HUDEP-2 (cell line): ENCODE measurements at regions not wholly inside any gene's neighbourhood (a gene's known extent, or its start where the extent isn't known, plus 50 kb on each side); places are given as distances from the start of the nearest gene placed in this dataset.
A peak's percentile ranks its signal among the peaks of the same experiment; 100 is the strongest.
"Not testable (repeated sequence)": the region's sequence is repeated elsewhere in the genome, so short reads cannot be mapped to it uniquely, and the experiment has no call there.

Experiments used
- DNase-seq, 76 experiments: peaks; one replicate each; lab custom pipeline; 2025; ENCODE audit not compliant: unreplicated experiment in 76 of 76; lab: John Stamatoyannopoulos, UW

DNA sequence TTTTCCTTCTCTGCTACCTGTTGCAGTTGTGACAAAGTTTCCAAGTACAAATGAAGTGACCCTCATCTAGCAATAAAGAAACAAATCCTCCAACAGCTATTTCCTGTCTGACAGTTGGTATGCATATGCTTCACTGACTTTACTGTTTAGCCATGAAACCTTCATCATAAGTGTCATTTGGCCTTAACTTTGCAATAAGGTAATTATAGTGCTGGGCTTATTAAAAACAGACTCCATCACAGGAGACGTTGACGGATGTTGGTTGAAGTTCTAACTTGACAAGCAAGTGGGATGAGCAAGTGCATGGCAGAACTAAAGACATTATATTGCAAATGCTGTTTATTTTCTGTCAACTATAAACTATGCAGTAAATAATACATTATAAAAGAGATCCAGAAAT, 425.2 kb downstream of the RPS29 start:
- no peak for DNase-seq

- DNase-seq, result no peak
Measured at GRCh38 chr14:49159081-49159480, 427.1 kb downstream of the RPS29 start.

DNA sequence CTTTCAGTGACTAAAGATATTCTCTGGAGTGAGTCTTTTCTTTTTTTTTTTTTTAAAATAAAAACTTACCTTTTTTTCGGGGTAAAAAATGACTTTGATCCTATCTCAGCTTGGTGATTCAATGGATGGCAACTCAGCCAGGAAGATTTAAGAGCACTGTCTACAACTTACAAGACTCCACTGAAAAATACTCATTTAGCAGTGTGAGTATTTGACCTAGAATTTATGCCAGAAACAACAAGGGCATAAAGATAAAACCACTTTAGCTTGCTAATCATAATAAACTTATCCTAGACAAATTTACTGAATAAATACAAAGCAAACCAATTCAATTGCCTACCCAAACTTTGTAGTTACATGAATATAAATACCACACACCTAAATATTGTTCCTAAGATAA, 446.6 kb downstream of the RPS29 start:
- no peak for DNase-seq

- peak in 2 of 76 experiments; percentile 3 to 4 for DNase-seq
Measured at GRCh38 chr14:49134940-49135339, 451.2 kb downstream of the RPS29 start.

- DNase-seq, result no peak
Measured at GRCh38 chr14:49121246-49121645, 464.9 kb downstream of the RPS29 start.

DNA sequence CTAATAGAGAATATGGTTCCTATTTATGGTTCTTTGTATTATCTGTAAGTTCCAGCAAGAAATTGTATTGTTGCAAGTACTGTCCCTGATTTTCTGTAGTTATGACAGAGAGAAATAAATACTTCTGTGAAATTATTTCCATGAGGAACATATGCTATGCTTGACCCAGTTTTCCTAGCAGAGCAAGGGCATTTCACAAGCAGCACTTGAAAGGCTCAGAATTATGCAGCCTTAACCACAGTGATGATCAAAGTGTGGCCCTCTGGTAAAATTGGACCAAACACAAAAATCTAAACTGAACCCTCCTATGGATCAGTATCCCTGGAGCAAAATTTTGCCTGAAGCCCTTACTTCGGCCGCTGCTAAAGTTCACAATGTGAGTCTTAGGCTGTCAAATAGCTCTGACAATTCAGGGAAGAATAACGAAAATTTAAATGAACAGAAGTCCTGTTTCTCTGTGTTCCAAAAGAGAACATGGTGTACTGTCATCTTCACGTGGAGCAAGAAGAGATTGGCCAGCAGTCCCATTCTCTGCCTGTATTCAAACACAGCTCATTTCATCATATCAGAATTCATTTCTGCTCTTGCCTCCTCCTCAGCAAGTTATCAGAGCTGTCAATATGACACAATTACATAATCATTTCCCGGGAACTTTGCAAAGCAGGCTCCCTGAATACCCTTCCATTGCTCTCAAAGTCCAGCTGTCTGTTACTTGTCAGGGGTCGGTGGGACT, 471.9 kb downstream of the RPS29 start:
- DNase-seq, result no peak

DNA sequence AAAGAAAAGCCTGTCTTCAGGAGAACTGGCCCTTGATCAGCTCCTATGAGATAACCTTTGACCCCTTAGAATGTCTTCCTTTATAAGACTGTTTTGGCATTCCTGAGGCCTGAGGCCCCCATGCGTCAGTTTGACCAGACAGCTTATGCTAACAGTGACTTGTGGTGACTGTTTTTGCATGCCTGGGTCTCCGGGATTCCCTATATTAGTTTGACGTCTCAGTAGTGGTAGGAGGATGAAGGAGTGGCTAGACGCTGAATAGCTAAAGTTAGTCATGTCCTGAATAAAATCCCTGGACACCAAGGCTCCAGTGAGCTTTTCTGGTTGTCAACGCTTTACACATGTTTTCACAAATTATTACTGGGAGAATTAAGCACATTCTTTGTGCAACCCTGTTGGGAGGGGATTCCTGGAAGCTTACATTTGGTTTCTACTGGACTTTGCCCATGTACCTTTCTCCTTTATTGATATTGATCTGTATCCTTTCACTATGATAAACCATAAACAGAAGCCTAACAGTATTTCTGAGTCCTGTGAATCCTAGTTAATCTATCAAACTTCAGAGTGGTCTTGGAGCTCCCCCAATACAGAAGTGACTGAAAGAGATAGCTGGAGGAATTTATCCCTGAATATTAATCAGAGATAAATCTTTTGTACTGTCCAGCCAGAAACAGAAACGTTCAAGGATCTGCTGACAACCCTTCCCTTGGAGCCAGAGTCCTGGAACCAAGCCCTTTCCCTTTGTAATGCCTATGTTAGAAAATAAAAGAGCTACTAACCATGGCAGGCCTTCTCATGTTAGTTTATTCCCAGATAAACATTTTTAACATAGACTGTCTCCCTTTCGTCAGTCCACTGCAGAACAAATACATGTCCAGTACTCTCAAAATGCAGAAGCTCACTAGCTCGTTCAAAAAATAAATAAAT, 479.2 kb downstream of the RPS29 start:
- no peak for DNase-seq

GRCh38 chr14:49105956-49106355, 480.2 kb downstream of the RPS29 start:
- DNase-seq, result no peak

GRCh38 chr14:49105512-49105911, 480.7 kb downstream of the RPS29 start:
- DNase-seq, result no peak

DNA sequence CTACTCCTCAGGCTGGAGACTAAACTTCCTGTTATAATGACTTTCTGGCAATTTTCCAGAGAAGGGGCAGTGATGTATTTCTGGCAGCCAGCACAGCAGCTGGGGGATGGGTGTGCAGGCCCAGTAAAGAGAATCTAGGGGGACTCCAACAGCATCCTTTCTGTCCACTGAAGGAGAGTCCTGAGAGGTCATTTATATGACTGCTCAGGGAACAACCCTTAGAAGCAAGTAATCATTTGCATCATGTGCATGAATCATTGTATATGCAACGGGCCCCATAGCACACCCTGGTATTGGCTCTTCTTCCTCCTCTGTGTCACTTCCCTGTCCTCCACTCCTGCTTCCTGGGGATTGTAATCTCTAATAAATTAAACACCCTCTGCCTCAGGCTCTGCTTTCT, 493.8 kb downstream of the RPS29 start:
- DNase-seq, result no peak

- DNase-seq, result no peak
Measured at GRCh38 chr14:49089107-49089506, 497.1 kb downstream of the RPS29 start.

- not testable (repeated sequence) for DNase-seq
Measured at GRCh38 chr14:49073292-49073691, 512.9 kb downstream of the RPS29 start.

GRCh38 chr14:49058511-49058910, 527.7 kb downstream of the RPS29 start:
- DNase-seq, result no peak

GRCh38 chr14:49057838-49058510, 528.2 kb downstream of the RPS29 start:
- DNase-seq, result no peak

DNA sequence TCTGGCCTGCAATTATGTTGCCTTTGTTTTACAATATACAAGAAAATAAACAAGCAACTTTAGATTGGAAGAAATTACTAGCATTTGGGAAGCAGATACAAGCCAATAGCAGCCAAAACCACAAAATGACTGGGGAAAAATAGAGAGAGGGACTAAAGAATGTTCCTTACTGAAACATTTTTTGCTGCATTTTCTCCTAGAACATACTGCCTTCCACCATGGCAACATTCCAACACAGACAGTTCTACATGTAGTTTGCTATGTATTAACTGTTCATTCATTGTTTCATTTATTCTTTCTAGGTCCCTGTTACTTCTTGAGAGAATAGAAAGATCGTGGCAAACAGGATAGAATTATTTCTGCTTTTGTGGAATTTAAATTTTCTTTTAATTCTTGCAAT, 530.2 kb downstream of the RPS29 start:
- DNase-seq, result no peak

DNA sequence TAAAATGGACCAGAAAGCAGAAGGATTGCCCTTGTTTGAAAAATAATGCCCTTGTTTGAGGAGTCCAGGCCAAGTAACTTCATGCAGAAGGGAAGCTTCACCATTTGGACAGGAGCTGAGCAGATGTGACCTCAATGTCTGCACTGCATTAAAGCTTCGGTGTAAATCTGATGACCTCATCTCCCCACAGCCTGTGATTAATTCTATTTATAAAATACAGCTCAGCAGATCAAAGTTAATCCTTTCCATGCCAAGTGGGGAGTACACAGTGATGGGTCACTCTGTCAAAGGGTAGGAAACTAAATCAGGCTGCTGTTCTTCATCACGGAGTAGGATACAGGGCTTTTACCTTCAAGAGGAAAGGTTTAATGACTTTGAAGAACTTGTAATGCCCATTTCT, 533.7 kb downstream of the RPS29 start:
- DNase-seq, result no peak

- DNase-seq, result no peak
Measured at GRCh38 chr14:49051328-49052060, 534.7 kb downstream of the RPS29 start.

GRCh38 chr14:49050822-49051221, 535.4 kb downstream of the RPS29 start:
- DNase-seq, result no peak

DNA sequence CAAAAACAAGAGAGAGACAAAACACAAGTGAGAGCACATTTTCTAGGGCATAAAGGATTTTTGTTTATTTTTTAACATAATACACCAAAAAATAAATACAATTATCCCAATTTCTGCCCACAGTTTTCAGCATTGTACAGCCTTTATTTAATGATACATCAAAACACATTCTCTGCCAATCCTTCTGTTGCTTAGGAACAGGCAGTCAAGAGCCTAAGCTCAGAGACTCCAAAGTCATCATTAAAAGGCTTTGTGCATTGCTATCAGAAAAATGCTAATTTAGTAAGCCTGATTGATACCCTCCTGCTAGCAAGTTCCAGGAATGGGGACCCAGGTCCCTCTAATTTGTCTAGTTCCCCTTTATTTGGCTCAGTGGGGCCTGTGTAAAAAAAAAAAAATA, 536.5 kb downstream of the RPS29 start:
- no peak for DNase-seq

DNA sequence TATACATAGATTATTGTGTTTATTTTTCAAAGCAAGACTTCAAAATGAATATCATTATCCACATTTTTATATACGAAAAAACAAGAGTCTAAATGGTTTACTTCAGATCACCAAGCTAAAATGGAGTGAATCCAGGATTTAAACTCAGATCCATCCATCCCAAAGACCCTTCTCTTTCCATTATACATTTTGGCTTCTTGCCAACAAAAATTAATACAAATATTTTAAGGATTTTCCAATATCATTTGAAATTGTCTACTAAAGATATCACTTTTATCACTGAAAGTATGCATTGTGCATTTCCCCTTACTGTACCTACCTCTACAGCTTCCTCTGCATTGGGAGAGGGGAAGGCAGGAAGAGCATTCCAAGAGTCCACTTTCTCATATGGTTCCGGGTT, 541.2 kb downstream of the RPS29 start:
- no peak for DNase-seq
